Breast epithelium (tissue), 3 donors: ENCODE measurements at regions not wholly inside any gene's neighbourhood (a gene's known extent, or its start where the extent isn't known, plus 50 kb on each side); places are given as distances from the start of the nearest gene placed in this dataset.

Source experiments
- CTCF ChIP-seq, 3 donors: fragments of 450-650 bp; IDR thresholded peaks; one replicate each; pipeline ENCODE4 v1.5.1; 2016 to 2017; ENCODE audit warnings: antibody characterized with exemption in 3 of 3, mild to moderate bottlenecking in 3 of 3, moderate library complexity in 3 of 3
- POLR2A ChIP-seq: fragments of 450-650 bp; IDR thresholded peaks from one replicate; pipeline ENCODE4 v1.6.1; 2016; ENCODE audit warnings: antibody characterized with exemption, mild to moderate bottlenecking, moderate library complexity

- TF ChIP-seq CTCF (IDR thresholded peaks at IDR 0.05) (no peak), POLR2A (no peak)
Observed at GRCh38 chr2:150882751-150883612, 378.7 kb downstream of the RBM43 start.
